Hindlimb muscle (tissue), 1 donor: ENCODE measurements at regions not wholly inside any gene's neighbourhood (a gene's known extent, or its start where the extent isn't known, plus 50 kb on each side); places are given as distances from the start of the nearest gene placed in this dataset.
"Not testable (repeated sequence)": the region's sequence is repeated elsewhere in the genome, so short reads cannot be mapped to it uniquely, and the experiment has no call there.

Experiments used
- DNase-seq: peaks from one replicate; pipeline ENCODE4 v3.0.0-alpha.2; 2013

DNA sequence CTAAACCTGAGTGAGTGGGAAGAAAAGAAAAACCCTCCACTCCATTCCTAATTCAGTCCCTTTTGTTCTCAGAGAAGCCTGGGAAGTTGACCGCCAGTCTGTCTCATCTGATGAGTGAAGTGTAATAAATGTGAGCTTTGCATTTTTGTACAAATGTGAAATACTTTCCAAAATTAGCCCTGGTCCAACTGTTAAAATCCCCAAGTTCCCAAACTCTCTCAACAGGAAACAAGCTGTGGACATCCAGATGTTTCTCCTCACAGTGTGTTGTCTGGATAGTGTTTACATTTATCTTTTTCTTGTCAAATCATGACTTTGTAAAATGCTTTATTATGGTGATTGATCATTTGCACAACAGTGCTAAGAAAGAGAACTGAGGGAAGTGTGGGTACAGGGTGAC lies 145.1 kb downstream of the TM2D1 start:
- DNase-seq: no peak

DNA sequence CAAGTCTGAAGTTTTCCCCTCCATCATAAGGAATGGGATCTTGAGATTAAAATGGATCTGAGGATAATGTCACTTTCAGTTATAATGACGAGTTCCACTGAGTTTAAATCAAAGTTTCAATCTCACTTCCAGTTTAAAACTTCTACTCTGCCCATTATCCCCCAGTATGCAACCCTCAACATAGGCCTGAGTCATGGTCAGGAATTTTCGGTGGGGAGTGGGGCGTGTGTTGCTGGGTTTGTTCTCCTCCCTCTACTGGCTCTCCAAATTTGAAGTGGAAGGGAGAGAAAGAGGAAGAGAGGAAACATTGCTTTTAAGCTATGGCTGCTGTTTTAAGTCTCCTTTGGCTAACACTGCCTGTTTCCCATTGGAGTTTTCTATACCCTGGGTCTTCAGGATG lies 152.9 kb downstream of the TM2D1 start:
- DNase-seq: no peak

- DNase-seq: no peak
Observed at GRCh38 chr1:61570191-61570590, 154.8 kb downstream of the TM2D1 start.

GRCh38 chr1:61569303-61569621 lies 155.7 kb downstream of the TM2D1 start:
- no peak for DNase-seq

DNA sequence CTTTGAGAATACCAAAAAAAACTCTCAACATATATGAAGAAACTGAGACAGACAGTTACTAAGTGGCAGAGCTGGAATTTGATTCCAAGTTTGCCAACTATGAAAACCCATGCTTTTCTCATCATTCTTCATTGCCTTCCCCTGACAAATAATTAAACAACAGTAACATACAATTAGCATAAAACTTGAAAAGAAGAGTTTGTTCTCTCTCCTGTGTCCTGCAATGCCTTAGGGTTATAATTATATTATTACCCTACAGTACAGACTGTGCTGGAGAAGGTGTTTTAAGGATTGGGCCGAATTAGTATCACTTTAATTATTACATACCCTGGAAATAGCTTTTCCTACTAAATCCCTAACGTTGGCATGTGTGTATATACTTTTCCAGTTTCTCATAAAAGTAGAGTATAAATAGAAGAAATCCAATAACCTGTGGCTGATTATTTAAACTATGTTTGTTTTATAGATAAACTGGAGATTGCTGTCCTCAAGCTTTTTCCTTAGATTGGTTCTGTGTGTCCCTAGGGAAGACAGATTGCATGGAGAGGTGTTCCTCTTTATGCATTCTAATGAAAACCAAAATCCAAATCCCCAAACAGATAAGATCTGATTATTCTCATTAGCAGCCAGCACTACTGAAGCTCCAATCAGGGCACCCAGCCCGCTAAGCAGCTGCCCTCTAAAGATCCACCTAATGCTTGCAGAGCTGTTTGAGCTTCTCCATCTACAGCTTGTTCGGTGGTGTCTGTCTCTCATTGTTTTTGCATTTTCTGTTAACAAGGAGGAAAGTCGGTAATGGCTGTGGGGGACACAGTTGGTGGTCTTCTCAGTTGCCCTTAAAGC lies 156.3 kb downstream of the TM2D1 start:
- no peak for DNase-seq

- DNase-seq: no peak
Observed at GRCh38 chr1:61566177-61566576, 158.8 kb downstream of the TM2D1 start.

DNA sequence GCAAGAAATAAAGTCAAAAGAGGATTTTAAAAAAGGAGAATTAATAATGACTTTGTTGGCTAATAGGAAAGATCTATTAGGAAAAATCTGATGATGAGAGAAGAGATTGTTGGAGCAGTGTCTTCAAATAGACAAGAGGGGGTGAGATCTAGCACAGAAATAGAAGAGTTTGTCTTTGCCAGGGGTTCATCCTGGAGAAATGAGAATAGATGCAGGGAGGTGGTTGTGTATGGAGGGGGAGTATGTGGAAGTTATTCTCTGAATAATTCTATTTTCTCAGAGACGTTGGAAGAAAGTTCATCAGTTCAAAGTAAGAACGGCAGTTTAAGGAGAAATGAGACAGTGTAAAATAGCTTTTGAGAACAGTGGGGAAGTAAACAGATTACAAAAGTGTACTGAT lies 161.3 kb downstream of the TM2D1 start:
- no peak for DNase-seq

DNA sequence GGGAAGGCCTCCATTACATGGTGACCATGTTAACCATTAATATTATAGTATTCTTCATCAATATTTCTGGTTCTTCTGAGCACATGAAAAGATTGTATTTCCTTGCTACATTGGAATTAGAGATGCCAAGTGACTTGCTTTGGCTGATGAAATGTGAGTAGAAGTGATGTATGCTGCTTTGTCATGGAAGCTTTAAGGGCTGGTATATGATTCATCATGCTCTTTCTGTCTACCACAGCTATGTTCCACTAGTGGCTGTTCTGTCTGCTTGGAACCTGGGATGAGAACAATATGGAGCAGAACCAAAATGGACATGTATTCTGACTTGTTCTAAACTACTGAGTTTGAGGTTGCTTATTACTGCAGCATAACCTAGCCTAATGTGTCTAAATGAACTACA lies 163.3 kb downstream of the TM2D1 start:
- DNase-seq: no peak

DNA sequence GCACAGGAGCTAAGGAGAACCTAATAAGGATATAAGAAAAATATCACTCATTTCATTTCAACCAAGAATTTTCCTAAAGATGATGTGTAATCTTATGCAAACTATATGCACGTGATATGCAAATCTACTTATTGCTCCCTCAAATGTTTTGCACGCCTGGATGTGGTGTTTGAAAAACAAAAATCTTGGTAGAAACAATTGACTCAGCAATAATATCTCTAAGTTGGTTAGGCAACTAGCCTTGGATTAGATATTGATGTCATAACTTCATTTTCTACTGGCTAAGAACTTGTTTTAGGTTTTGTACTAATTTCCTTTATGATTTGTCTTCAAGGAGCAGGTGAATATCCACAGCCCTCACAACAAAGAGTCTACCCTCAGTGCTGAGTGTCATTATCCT lies 164.6 kb downstream of the TM2D1 start:
- DNase-seq: no peak

DNA sequence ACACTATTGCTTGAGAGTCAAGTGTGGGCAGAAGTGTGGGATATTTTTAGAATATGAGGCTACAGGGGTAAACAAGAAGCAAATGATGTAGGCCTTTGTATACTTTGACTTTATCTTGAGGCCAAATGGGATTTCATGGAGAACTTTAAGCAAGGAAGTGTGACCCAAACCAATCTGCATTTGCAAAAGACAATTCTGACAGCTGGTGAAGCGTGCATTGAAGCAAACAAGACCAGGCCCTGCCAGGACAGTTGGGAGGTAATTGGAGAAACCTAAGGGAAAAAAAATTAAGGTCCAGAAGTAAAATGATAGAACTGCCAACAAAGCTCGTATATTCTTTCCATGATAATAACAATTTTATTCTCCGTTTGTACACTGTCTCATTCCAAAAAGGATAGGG lies 168.3 kb downstream of the TM2D1 start:
- peak; percentile 6 for DNase-seq

GRCh38 chr1:61552630-61553305 lies 172.2 kb downstream of the TM2D1 start:
- no peak for DNase-seq

DNA sequence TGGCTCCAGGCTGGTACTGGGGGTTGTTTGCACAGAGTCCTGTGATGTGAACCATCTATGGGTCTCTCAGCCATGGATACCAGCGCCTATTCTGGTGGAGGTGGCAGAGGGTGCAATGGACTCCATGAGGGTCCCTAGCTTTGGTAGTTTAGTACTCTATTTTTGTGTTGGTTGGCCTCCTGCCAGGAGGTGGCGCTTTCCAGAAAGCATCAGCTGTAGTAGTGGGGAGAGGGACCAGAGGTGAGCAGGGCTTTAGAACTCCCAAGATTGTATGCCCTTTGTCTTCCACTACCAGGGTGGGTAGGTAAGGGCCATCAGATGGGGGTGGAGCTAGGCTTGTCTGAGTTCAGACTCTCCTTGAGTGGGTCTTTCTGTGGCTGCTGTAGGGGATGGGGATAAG lies 177.6 kb downstream of the TM2D1 start:
- not testable (repeated sequence) for DNase-seq

GRCh38 chr1:61544870-61545269 lies 180.1 kb downstream of the TM2D1 start:
- not testable (repeated sequence) for DNase-seq

- DNase-seq: not testable (repeated sequence)
Observed at GRCh38 chr1:61543498-61543897, 181.4 kb downstream of the TM2D1 start.

- DNase-seq: peak; percentile 11
Observed at GRCh38 chr1:61539720-61540462, 185.1 kb downstream of the TM2D1 start.

GRCh38 chr1:61538228-61538627 lies 186.7 kb downstream of the TM2D1 start:
- no peak for DNase-seq

- DNase-seq: no peak
Observed at GRCh38 chr1:61536174-61537108, 188.5 kb downstream of the TM2D1 start.

GRCh38 chr1:61534847-61535246 lies 190.1 kb downstream of the TM2D1 start:
- no peak for DNase-seq

DNA sequence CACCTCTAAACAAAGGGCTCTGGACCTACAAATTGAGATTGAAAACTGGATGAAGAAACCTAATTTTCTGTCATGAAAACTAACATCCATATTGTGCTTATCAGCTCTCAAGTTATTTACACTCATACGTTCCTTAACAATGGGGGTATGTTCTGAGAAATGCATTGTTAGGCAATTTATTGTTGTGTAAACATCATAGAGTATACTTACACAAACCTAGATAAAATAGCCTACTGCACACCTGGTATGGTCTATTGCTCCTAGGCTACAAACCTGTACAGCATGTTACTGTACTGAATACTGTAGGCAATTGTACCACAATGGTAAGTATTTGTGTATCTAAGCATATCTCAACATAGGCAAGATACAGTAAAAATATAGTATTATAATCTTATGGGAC lies 191.4 kb downstream of the TM2D1 start:
- DNase-seq: no peak

GRCh38 chr1:61531716-61532115 lies 193.2 kb downstream of the TM2D1 start:
- no peak for DNase-seq

DNA sequence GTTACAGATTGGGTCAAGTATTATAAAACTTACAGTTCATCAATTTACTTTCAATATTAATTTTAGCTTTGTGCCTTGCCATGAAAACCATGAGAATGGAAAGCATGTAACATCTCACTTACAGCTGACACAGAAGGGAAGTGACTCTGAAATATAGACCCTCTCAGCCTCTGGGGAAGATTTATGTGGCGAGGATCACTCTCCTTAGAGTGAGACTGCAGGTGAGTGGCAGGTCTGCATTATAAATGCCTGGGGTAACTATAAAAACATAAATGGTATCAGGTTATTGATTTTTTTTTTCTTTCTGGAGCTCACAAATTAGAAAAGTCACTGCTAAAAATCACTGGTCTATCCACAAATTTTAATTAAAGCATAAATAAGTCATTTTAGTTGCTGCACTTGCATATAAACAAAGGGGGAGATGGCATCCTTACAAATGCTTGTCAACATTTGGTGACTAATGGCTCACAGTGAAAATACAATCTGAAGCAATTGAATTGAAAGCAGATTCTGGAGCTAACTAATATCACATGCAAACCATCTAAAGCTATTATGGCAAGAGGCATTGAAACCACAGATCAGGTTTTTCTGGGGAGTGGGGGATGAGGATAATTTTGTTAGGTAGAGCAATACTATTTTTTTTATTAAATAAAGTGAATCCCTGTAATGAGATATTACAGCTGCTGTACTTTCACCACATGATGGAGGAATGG lies 200.9 kb downstream of the TM2D1 start:
- no peak for DNase-seq

GRCh38 chr1:61523229-61523628 lies 201.7 kb downstream of the TM2D1 start:
- no peak for DNase-seq
